H1 (cell line): ENCODE measurements at regions not wholly inside any gene's neighbourhood (a gene's known extent, or its start where the extent isn't known, plus 50 kb on each side); places are given as distances from the start of the nearest gene placed in this dataset.

Experiments
- CTCF ChIA-PET: fragments of 300-600 bp; sonication (Branson Sonifier 250); formaldehyde crosslinking; loops from one replicate; lab custom pipeline; 2021; ENCODE audit not compliant: partially characterized antibody; lab: Charles Lee
- POLR2A ChIA-PET: fragments of 300-600 bp; sonication (Branson Sonifier 250); formaldehyde crosslinking; loops from one replicate; lab custom pipeline; 2021; ENCODE audit warnings: inconsistent platforms; ENCODE audit not compliant: partially characterized antibody; lab: Charles Lee
- DNase-seq, 2 experiments: peaks; one replicate each; pipeline versions ENCODE4 v3.0.0 to v3.0.0-alpha.2; 2010 to 2022; ENCODE audit warnings: low spot score in 2 of 2, low read depth in 1 of 2, mixed read lengths in 1 of 2
- FAIRE-seq: peaks from 2 replicates; lab custom pipeline; 2011; peaks lifted over from hg19 to GRCh38; lab: Jason Lieb, UNC
- H2AFZ ChIP-seq: 2 replicates; pipeline ENCODE4 v1.8.1; 2012; ENCODE audit warnings: low read length, inconsistent platforms
- H2AK5ac ChIP-seq: 2 replicates; pipeline ENCODE4 v1.6.1; 2013; ENCODE audit warnings: low read depth, low read length
- H2BK120ac ChIP-seq: replicated peaks from 2 replicates; pipeline ENCODE3; 2013; ENCODE audit warnings: low read depth, low read length, inconsistent platforms
- H2BK12ac ChIP-seq: 2 replicates; pipeline ENCODE4 v1.6.1; 2013; ENCODE audit warnings: low read depth, low read length
- H2BK15ac ChIP-seq: 2 replicates; pipeline ENCODE4 v1.6.1; 2013; ENCODE audit warnings: low read length
- H2BK20ac ChIP-seq: 2 replicates; pipeline ENCODE4 v1.6.1; 2013; ENCODE audit warnings: low read length
- H2BK5ac ChIP-seq: 2 replicates; pipeline ENCODE4 v1.6.1; 2013; ENCODE audit warnings: low read depth, low read length
- H3K14ac ChIP-seq: 2 replicates; pipeline ENCODE4 v1.6.1; 2013; ENCODE audit warnings: inconsistent platforms; ENCODE audit not compliant: insufficient read length
- H3K18ac ChIP-seq: 2 replicates; pipeline ENCODE4 v1.6.1; 2013; ENCODE audit warnings: low read length; ENCODE audit errors: extremely low read depth
- H3K23ac ChIP-seq: 2 replicates; pipeline ENCODE4 v1.6.1; 2013; ENCODE audit warnings: inconsistent platforms; ENCODE audit not compliant: insufficient read length
- H3K23me2 ChIP-seq: 2 replicates; pipeline ENCODE4 v1.6.1; 2013; ENCODE audit warnings: low read depth, low read length
- H3K27ac ChIP-seq: 2 replicates; pipeline ENCODE4 v1.6.1; 2011; ENCODE audit warnings: low read depth, low read length, inconsistent platforms
- H3K27me3 ChIP-seq, 4 experiments: replicated peaks in 1 of 4; 1 replicate in 1 of 4; 2 replicates in 3 of 4; pipeline versions ENCODE4 v1.6.1 to v1.8.1; 2011 to 2013; ENCODE audit warnings: low read length in 3 of 4, mild to moderate bottlenecking in 3 of 4, inconsistent platforms in 2 of 4, mixed read lengths in 2 of 4, moderate library complexity in 1 of 4; ENCODE audit not compliant: control insufficient read depth in 3 of 4, insufficient read depth in 3 of 4; ENCODE audit errors: extremely low read depth in 1 of 4
- H3K36me3 ChIP-seq, 4 experiments: 2 replicates each; pipeline versions ENCODE4 v1.6.1 to v1.8.1; 2011 to 2013; ENCODE audit warnings: mild to moderate bottlenecking in 4 of 4, low read length in 3 of 4, moderate library complexity in 2 of 4, control low read depth in 1 of 4, inconsistent platforms in 1 of 4; ENCODE audit not compliant: insufficient read depth in 4 of 4, control insufficient read depth in 2 of 4
- H3K4ac ChIP-seq: replicated peaks from 2 replicates; pipeline ENCODE3; 2013; ENCODE audit warnings: low read length, low read depth, mixed read lengths, inconsistent platforms; ENCODE audit not compliant: insufficient read length
- H3K4me1 ChIP-seq, 4 experiments: replicated peaks in 1 of 4; 1 replicate in 1 of 4; 2 replicates in 3 of 4; pipeline versions ENCODE4 v1.6.1 to v1.8.1; 2011 to 2013; ENCODE audit warnings: low read length in 3 of 4, inconsistent platforms in 2 of 4, mixed read lengths in 1 of 4; ENCODE audit not compliant: insufficient read depth in 4 of 4, control insufficient read depth in 3 of 4
- H3K4me2 ChIP-seq, 2 experiments: 2 replicates each; pipeline versions ENCODE4 v1.6.1 to v1.8.1; 2011 to 2013; ENCODE audit warnings: low read depth in 2 of 2, low read length in 2 of 2, control low read depth in 1 of 2, inconsistent platforms in 1 of 2, mild to moderate bottlenecking in 1 of 2; ENCODE audit not compliant: insufficient read depth in 1 of 2
- H3K4me3 ChIP-seq, 4 experiments: fragments of 200-600, 300-600 bp in 1 of 4; sonication (generic), shearing (Covaris generic), sonication (Bioruptor Twin) in 1 of 4; 2 replicates each; pipeline versions ENCODE4 v1.5.1 to v1.8.1; 2011 to 2016; ENCODE audit warnings: low read length in 4 of 4, low read depth in 3 of 4, control low read depth in 2 of 4, inconsistent platforms in 2 of 4, mild to moderate bottlenecking in 2 of 4, mixed read lengths in 1 of 4, moderate library complexity in 1 of 4; ENCODE audit not compliant: insufficient read depth in 2 of 4; ENCODE audit errors: extremely low read depth in 1 of 4
- H3K56ac ChIP-seq: replicated peaks from 2 replicates; pipeline ENCODE3; 2013; ENCODE audit warnings: low read depth, mild to moderate bottlenecking, mixed read lengths, low read length, inconsistent platforms; ENCODE audit not compliant: insufficient read length
- H3K79me1 ChIP-seq: 2 replicates; pipeline ENCODE4 v1.6.1; 2013; ENCODE audit warnings: low read depth, low read length, control low read depth
- H3K79me2 ChIP-seq, 2 experiments: 2 replicates each; pipeline versions ENCODE4 v1.6.1 to v1.8.1; 2012 to 2013; ENCODE audit warnings: low read length in 2 of 2, mild to moderate bottlenecking in 2 of 2, inconsistent platforms in 1 of 2; ENCODE audit not compliant: insufficient read depth in 2 of 2, control insufficient read depth in 1 of 2
- H3K9ac ChIP-seq, 4 experiments: replicated peaks in 1 of 4; 1 replicate in 1 of 4; 2 replicates in 3 of 4; pipeline versions ENCODE4 v1.6.1 to v1.8.1; 2011 to 2013; ENCODE audit warnings: low read depth in 3 of 4, low read length in 3 of 4, control low read depth in 2 of 4, mild to moderate bottlenecking in 2 of 4, moderate library complexity in 2 of 4, inconsistent platforms in 1 of 4; ENCODE audit errors: extremely low read depth in 1 of 4
- H3K9me3 ChIP-seq, 2 experiments: 2 replicates each; pipeline versions ENCODE4 v1.6.1 to v1.8.1; 2012 to 2013; ENCODE audit warnings: mild to moderate bottlenecking in 2 of 2, moderate library complexity in 2 of 2, control low read depth in 1 of 2, inconsistent platforms in 1 of 2, low read depth in 1 of 2, low read length in 1 of 2, mixed read lengths in 1 of 2; ENCODE audit not compliant: insufficient read depth in 2 of 2
- H4K20me1 ChIP-seq, 2 experiments: replicated peaks in 1 of 2; 2 replicates each; pipeline versions ENCODE3 to v1.8.1; 2011 to 2013; ENCODE audit warnings: inconsistent platforms in 2 of 2, low read length in 2 of 2, mild to moderate bottlenecking in 1 of 2; ENCODE audit not compliant: insufficient read depth in 2 of 2, control insufficient read depth in 1 of 2
- H4K5ac ChIP-seq: 2 replicates; pipeline ENCODE4 v1.6.1; 2013; ENCODE audit warnings: low read length, low read depth, mixed read lengths, inconsistent platforms; ENCODE audit not compliant: insufficient read length
- H4K8ac ChIP-seq: 2 replicates; pipeline ENCODE4 v1.8.0; 2013; ENCODE audit warnings: mild to moderate bottlenecking, moderate library complexity, low read length, inconsistent platforms; ENCODE audit not compliant: insufficient read depth; ENCODE audit errors: extremely low read depth
- H4K91ac ChIP-seq: replicated peaks from 2 replicates; pipeline ENCODE3; 2013; ENCODE audit warnings: low read length, mixed read lengths, inconsistent platforms; ENCODE audit not compliant: insufficient read length
- ASH2L ChIP-seq: fragments of 200-600, 300-600 bp; sonication (generic); IDR thresholded peaks from one replicate; pipeline ENCODE4 v1.7.1; 2017; ENCODE audit warnings: low read length
- BACH1 ChIP-seq: IDR thresholded peaks from 2 replicates; pipeline ENCODE4 v1.6.1; 2012; ENCODE audit warnings: low read length, improper control_type of control experiment
- BRCA1 ChIP-seq: IDR thresholded peaks from 2 replicates; pipeline ENCODE4 v1.6.1; 2012; ENCODE audit warnings: low read depth, low read length, improper control_type of control experiment
- CBX5 ChIP-seq: fragments of 300-800, 300-1000 bp; sonication (generic); IDR thresholded peaks from 2 replicates; pipeline ENCODE4 v1.7.1; 2016; ENCODE audit warnings: antibody characterized with exemption, low read length, low read depth
- GTF2F1 ChIP-seq: IDR thresholded peaks from 2 replicates; pipeline ENCODE4 v1.6.1; 2012; ENCODE audit warnings: low read depth, low read length, improper control_type of control experiment, borderline replicate concordance
- POLR2A ChIP-seq, 2 experiments: IDR thresholded peaks; 1 replicate in 1 of 2; 2 replicates in 1 of 2; pipeline ENCODE4 v1.6.1; 2011; ENCODE audit warnings: low read depth in 2 of 2, low read length in 2 of 2, mild to moderate bottlenecking in 2 of 2; ENCODE audit errors: control extremely low read depth in 1 of 2
- RAD21 ChIP-seq, 2 experiments: IDR thresholded peaks in 1 of 2; conservative IDR thresholded peaks in 1 of 2; 2 replicates each; pipeline ENCODE4 v1.6.1; 2011; ENCODE audit warnings: low read depth in 2 of 2, low read length in 2 of 2, improper control_type of control experiment in 1 of 2, inconsistent platforms in 1 of 2, mild to moderate bottlenecking in 1 of 2, moderate library complexity in 1 of 2
- RBBP5 ChIP-seq: IDR thresholded peaks from 2 replicates; pipeline ENCODE4 v1.7.1; 2012; ENCODE audit warnings: low read depth, mild to moderate bottlenecking, inconsistent platforms, low read length, moderate library complexity, borderline replicate concordance
- SP1 ChIP-seq: IDR thresholded peaks from 2 replicates; pipeline ENCODE4 v1.6.1; 2011; ENCODE audit warnings: low read depth, low read length
- TAF1 ChIP-seq: IDR thresholded peaks from 2 replicates; pipeline ENCODE4 v1.6.1; 2011; ENCODE audit warnings: mild to moderate bottlenecking, low read depth, low read length
- YY1 ChIP-seq: IDR thresholded peaks from 2 replicates; pipeline ENCODE4 v1.6.1; 2011; ENCODE audit warnings: low read depth, mild to moderate bottlenecking, low read length
- WGBS, 2 experiments: shearing (Covaris generic) in 1 of 2; methylation state at CpG; one replicate each; pipeline versions ENCODE4 v1.1.6 to v1.1.7; 2013 to 2015; ENCODE audit warnings: low lambda C conversion rate in 2 of 2, mixed read lengths in 2 of 2, inconsistent platforms in 1 of 2, low coverage in 1 of 2, missing lambda C conversion rate in 1 of 2; ENCODE audit not compliant: insufficient replicate concordance in 2 of 2, insufficient coverage in 1 of 2, insufficient read length in 1 of 2; ENCODE audit errors: extremely low coverage in 1 of 2, missing lambda C conversion rate in 1 of 2; 5-methylcytosine and 5-hydroxymethylcytosine counted together
- TF ChIP-seq, protein P1 (sequence below): IDR thresholded peaks from 2 replicates; pipeline ENCODE4 v1.6.1; 2012; ENCODE audit warnings: inconsistent platforms

DNA sequence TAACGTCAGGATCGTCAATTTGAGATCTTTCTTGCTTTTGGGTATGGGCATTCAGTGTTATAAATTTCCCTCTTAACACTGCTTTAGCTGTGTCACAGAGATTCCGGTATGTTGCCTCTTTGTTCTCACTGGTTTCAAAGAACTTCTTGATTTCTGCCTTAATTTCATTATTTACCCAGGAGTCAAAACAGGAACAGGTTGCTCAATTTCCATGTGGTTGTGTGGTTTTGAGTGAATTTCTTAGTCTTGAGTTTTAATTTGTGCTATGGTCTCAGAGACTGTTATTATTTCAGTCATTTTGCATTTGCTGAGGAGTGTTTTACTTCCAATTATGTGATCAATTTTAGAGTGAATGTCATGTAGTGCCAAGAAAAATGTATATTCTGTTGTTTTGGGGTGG, 153.1 kb downstream of the PCDH17 start:
- H3K56ac ChIP-seq, result no peak overlapping the region
- no peak overlapping the region for H2BK120ac ChIP-seq
- H3K4ac ChIP-seq, result no peak overlapping the region
- WGBS, 2 experiments, result 96% methylated on average over 3 of the region's 3 CpGs; no CpG with 5 or more reads in 1 of the 2 experiments
- no peaks in the 10 kb centered on the region for H3K79me1 ChIP-seq
- H3K4me2 ChIP-seq, result no peak overlapping the region
- no peak overlapping the region for H2AK5ac ChIP-seq
- H3K27ac ChIP-seq, result no peak overlapping the region
- ChIA-PET POLR2A (no interaction called here), CTCF (no interaction called here)
- H2AFZ ChIP-seq, result no peak overlapping the region
- H2BK15ac ChIP-seq, result no peak overlapping the region
- H3K4me1 ChIP-seq, result peaks cover 0 to 4% (median 0%) of the 10 kb centered on the region in 4 experiments; a peak in 1 of 7 replicates
- DNase-seq, result no peak
- H3K36me3 ChIP-seq, result no peaks in the 10 kb centered on the region
- H3K27me3 ChIP-seq, result no peaks in the 10 kb centered on the region
- no peak overlapping the region for H3K14ac ChIP-seq
- no peaks in the 10 kb centered on the region for H3K79me2 ChIP-seq
- H3K18ac ChIP-seq, result no peak overlapping the region
- no peak overlapping the region for H4K91ac ChIP-seq
- H3K23me2 ChIP-seq, result no peaks in the 10 kb centered on the region
- no peak overlapping the region for H3K23ac ChIP-seq
- H4K20me1 ChIP-seq, result no peaks in the 10 kb centered on the region
- H3K9ac ChIP-seq, result no peak overlapping the region
- TF ChIP-seq POLR2A (IDR thresholded peaks at IDR 0.05; ENCODE audit: control extremely low read depth in 1 of 2, low read depth in 2 of 2, low read length in 2 of 2) (no peak), ASH2L (no peak), BACH1 (no peak), CBX5 (no peak), SP1 (no peak), RAD21 (IDR thresholded peaks at IDR 0.05 in 1 of 2, conservative IDR thresholded peaks at IDR 0.05 in 1 of 2; ENCODE audit: low read depth in 2 of 2, low read length in 2 of 2) (no peak), RBBP5 (no peak), BRCA1 (no peak), TAF1 (no peak), GTF2F1 (no peak), YY1 (no peak)
- TF ChIP-seq, protein P1, sequence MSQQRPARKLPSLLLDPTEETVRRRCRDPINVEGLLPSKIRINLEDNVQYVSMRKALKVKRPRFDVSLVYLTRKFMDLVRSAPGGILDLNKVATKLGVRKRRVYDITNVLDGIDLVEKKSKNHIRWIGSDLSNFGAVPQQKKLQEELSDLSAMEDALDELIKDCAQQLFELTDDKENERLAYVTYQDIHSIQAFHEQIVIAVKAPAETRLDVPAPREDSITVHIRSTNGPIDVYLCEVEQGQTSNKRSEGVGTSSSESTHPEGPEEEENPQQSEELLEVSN, result no peak
- H2BK20ac ChIP-seq, result no peak overlapping the region
- no peak for FAIRE-seq
- H2BK12ac ChIP-seq, result no peak overlapping the region
- H3K4me3 ChIP-seq, result no peak overlapping the region
- H4K8ac ChIP-seq, result no peak overlapping the region
- no peak overlapping the region for H4K5ac ChIP-seq
- H2BK5ac ChIP-seq, result no peak overlapping the region
- no peaks in the 10 kb centered on the region for H3K9me3 ChIP-seq
